Stimulated activated CD8-positive, alpha-beta memory T cell treated with anti-CD3 and anti-CD28 coated beads, Interleukin-12 subunit alpha, Interleukin-12 subunit beta, amount 100 ng/mL, for 4 hours (primary cell): ENCODE measurements at regions not wholly inside any gene's neighbourhood (a gene's known extent, or its start where the extent isn't known, plus 50 kb on each side); places are given as distances from the start of the nearest gene placed in this dataset.

Source experiments
- DNase-seq: peaks from one replicate; pipeline ENCODE4 v3.0.0-alpha.2; 2020; ENCODE audit warnings: low read depth

DNA sequence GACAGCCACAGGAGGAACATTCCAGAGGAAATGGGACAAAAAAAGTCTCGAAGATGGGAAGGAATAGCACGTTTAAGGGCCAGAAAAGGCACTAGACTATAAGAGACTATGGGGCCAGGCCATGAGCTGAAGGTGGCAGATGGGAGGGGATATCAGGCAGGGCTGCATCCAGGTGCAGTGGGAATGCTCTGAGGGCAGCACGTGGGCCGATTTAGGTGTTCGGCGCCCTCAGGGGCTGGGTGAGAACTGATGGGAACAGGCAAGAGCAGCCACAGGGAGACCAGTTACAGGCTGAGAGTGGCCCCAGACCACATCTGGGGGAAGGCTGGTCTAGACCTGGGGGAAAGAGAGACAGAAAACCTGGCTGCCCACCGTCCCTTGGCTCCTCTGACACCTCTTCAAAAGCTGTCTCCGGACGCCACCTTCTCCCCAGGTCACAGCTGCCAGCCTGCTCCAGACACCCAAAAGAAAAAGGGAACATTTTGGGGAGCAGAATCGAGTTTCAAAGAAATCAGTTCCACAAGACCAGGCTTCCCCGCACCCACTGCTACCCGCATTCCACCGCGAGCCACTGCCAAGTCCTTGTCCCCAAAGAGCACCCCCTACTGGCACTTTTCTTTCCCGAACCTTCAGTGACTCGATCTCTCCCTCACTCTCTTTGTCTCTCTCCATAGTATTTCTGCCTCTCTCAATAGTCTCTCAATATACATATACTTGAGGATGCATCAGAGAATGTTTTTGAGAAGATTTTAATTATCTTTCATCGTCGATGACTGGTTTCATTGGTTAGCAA lies 190.1 kb upstream of the AGAP1 start:
- no peak for DNase-seq

DNA sequence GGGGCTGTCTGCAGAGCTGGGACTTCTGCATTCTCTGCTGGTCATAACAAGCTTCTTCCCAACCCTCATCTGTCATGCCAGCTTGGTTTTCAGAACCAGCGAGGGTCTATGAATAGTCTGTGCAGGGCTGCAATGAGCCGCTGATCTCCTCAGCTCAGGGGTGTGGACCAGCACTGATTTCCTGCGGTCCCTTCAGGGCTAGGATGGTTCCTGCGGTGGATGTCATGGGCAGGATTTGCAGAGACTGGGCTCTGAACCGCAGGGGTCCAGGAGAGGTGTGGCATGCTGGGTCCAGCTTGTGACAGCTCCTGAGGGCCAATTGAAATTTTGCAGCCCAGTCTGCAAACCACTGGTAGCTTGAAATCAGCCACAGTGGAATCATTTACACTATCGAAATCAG lies 188.2 kb upstream of the AGAP1 start:
- DNase-seq, result no peak

DNA sequence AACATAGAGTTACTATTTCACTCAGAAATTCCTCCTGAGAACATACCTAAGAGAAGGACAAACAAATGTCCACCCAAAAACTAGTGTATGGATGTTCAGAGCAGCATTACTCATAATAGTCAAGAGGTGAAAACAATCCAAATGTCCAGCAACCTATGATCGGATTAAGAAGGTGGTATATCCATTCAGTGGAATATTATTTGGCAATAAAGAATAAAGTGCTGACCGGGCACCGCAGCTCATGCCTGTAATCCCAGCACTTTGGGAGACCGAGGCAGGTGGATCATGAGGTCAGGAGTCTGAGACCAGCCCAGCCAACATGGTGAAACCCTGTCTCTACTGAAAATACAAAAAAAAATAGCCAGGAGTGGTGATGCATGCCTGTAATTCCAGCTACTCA lies 182.8 kb upstream of the AGAP1 start:
- DNase-seq, result no peak

DNA sequence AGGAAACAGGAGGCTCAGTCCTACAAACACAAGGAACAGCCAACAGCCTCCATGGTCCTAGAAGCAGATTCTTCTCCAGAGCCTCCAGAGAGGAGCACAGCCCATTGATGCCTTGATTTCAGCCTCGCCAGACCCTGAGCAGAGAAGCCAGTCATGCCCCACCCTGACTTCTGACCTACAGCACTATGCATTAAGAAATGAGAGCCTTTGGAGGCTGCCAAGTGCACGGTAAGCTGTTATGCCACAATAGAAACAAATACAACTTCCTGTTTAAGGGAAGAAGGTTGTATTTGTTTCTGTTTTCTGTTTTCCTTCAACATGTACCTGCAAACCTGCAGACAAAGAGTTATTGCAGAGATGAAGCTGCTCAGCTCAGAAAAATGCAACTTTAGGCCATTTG lies 181.3 kb upstream of the AGAP1 start:
- DNase-seq, result no peak

DNA sequence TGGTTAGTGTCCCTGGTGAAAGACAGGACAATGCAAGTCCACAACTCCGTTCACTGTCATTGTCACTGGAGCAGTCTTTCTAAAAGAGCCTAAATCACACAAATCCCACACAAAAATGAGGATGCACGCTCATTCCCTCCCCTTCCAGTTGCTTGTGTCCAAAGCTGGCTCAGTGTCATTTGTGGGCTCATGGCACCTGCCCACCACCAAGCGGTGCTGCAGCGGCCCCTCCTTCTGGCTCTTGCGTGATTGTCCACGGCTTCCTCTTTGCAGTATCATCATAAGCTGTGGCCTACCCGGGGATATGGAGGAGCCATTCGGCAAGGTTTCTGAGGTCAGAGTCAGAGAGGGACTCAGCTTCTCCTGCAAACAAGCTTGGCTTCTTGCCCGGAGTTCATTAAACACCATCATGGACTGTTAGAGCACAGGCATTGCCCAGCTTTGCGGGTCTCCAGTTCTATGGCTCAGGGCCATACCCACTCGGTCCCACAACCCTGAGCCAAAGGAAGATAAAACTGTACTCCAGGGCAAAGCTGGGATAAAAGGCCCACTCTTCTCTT lies 179.4 kb upstream of the AGAP1 start:
- no peak for DNase-seq

DNA sequence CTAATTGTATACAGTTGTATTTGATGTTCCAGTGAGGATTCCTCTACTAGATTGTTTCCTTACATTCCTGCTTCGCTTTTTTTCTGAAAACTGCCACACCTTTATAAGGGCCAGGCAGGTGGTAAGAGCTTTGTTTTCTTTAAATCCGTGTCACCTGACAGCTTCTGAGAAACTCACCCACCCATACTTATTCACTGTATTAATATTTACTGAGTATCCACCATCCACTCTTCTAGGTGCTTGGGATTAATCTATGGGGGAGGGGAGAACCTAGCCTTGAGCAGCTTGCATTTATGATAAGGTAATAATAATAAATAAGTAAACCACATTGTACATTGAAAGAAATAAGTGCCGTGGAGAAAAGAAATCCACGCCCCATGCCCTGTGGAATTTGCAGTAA lies 174.7 kb upstream of the AGAP1 start:
- DNase-seq, result no peak

DNA sequence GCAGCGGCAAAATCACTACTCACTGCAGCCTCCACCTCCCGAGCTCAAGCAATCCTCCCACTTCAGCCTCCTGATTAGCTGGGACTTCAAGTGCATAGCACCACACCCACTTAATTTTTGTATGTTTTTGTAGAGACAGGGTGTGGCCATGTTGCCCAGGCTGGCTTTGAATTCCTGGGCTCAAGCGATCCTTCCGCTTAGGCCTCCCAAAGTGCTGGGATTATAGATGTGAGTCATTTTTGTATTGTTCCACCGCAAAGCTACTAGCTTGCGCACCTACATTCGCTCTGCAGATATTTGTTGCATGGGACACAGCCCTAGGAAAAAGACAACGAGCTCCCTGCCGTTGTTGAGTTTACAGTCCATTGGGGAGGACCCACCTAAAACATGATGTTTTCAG lies 173.5 kb upstream of the AGAP1 start:
- no peak for DNase-seq

DNA sequence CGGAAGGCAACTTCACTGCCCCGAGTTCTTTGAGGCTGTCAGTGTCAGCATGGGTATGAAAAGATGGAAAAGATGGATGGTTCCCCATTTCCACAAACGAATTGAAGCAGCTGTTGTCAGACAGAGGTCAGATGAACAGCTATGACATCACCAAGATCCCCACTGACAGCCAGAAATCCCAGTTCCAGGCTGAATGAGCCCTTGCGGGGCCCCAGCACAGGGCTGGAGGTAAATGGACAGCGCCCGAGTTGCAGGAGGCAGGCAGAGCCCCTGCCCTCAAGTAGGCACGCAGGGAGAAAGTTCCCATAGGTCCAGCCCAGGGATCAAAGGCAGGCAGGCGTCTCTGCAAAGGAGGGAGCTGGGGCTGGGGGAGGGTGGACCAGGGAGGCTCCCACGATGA lies 169.5 kb upstream of the AGAP1 start:
- no peak for DNase-seq

DNA sequence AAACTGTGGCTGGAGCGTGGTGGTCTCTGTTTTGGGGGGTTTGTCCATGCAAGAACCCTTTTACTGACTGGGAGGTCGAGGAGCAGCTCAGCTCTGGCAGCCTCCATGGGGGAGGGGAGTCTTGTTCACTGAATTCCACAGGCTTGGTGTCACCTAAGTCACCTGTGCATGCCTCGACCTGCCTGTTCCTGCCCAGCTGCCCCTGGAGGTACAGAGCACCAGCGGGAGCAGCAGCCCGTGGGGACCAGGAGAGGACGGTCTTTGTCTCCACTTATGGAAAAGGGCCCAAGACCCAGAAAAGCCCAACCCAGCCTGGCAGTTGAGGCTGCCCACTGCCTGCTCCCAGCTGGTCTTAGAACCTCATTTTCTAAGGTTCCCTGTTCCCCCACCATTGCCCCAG lies 168.7 kb upstream of the AGAP1 start:
- DNase-seq, result no peak

DNA sequence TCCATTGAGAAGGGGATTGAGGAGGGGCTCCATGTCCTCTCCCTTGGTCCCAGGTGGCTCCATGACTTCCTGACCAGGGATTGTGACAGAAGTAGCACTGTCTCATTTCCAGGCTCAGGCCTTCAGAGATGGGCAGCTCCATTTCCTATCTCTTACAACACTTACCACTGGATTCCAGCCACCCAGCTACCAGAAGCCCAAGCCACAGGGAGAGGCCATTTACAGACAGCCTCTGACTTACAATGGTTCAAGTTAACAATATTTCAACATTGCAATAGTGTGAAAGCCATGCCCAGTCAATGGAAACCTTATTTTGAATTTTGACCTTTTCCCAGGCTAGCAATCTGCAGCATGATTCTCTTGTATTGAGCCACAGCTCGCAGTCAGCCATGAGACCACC lies 164.9 kb upstream of the AGAP1 start:
- DNase-seq, result no peak

DNA sequence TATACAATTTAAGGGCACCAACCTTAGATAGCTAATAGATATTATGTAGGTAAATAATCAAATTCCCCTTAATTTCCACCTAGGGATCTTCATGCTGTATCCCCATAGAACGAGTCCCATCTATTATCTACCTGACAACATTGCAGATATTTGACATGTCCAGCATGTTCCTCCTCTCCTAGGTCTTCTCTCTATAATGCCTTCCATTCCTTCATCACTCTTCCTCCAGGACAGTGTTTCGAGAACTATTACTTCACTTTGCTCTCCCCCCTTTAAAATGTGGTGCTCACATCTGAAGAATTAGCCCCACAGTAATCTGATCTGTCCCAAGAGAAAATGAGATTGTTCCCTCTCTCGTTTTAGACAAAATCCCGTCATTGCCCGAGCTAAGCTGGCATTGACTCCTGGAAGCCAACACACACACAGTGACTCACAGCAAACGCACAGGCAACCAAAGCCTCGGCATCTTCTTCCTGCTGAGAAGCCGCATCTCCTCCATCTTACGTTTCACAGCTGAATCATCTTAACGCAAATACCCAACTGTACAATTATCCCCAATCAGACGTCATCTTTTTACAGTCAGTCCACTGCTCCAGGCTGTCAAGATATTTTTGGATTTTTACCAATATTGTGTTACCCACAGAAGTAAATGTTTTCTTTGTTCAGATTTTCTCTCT lies 162.9 kb upstream of the AGAP1 start:
- DNase-seq, result no peak

DNA sequence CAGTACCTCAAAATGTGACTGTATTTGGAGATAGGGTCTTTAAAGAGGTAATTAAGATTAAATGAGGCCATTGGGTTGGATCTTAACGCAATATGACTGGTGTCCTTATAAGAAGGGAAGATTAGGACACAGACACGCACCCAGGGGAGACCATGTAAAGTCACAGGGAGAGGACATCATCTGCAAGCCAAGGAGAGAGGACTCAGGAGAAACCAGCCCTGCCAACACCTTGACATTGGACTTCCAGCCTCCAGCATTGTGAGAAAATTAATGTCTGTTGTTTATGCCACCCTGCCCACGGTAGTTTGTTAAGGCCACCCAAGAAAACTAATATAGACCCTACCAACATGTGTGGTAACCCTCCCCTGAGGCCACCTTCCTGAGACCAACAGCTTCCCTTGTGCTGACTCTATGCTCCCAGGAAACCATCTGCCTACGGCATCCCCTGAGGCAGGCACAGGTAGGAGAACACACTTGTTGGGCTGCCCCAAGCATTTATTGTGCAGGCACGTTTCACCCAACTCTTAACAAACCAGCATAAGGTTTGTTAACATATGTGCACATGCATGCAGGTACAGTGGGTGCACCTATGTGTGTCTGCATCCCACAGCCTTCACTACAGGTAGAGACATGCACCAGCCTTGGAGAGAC lies 161.5 kb upstream of the AGAP1 start:
- no peak for DNase-seq

DNA sequence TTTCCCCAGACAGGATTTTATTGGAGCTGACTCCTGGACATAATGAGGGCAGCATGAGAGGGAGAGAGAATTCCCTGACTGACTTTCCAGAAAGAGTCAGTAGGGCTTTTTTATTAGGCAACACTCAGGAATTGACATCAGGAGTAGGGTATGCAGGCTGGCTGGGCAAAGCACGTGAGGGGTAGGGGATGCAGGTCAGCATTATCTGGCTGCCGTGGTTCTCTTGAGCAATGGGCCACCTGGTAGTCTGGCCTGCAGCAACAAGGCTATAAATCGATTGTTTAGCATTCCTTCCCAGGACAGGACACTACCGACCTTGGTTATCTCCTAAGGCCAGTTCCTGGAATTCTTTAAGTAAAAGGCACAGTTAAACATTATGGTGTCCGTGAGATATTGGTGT lies 160.8 kb upstream of the AGAP1 start:
- DNase-seq, result no peak

DNA sequence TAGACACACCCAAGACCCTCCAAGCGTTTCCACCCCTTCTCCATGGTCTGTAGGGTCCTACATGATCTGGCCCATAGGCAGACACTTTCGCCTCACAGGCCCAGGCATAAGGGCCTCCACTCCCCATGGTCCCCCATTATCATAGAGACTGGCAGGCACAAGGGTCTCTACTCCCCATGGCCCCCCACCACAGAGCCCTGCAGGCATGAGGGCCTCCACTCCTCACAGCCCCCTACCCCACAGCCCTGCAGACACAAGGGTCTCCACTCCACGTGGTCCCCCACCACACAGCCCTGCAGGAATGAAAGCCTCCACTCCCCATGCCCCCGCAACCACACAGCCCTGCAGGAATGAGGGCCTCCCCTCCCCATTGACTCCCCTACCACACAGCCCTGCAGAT lies 159.7 kb upstream of the AGAP1 start:
- no peak for DNase-seq

DNA sequence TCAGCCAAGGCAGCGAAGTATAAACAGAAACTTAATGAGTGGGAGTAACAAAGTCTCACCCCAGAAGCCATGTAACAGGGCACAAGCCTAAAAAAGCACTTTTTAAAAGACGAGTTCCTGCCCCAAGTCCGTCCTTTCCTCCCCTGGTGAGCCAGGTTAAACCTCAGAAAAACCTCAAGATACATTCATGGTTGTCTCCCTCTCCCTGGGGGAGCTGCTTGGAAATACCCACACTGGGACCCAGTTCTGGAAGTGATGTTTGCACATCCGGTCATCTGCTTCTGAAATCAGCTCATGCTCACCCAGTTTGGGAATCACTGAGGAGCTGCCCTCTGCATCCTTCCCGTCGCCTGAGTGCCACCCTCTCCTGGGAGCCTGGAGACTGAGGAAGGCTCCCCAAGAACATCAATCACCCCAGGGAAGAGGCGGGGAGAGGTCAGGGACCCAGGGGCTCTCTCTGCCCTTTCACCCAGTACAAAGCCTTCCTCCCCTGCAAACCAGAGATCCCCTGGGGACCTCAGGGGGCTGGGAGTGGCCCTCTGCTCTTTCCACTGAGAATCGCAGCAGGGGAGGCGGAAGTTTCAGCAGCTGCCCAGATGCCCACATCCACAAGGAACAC lies 150.6 kb upstream of the AGAP1 start:
- no peak for DNase-seq

DNA sequence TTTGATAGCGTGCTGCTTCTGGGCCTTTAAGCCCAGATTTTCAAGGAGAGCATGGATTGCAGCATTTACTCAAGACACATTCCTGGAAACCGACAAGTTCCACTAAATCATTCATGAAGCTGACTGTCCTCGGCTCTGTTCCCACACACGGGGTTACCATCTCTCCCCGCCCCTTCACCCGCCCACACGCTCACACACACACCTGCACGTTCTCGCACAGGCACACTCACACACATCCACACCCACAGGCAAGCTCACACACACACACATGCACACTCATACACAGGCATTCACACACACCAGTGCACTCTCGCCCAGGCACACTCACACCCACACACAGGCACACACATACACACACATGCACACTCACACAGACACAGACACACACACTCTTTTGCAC lies 150.0 kb upstream of the AGAP1 start:
- no peak for DNase-seq

DNA sequence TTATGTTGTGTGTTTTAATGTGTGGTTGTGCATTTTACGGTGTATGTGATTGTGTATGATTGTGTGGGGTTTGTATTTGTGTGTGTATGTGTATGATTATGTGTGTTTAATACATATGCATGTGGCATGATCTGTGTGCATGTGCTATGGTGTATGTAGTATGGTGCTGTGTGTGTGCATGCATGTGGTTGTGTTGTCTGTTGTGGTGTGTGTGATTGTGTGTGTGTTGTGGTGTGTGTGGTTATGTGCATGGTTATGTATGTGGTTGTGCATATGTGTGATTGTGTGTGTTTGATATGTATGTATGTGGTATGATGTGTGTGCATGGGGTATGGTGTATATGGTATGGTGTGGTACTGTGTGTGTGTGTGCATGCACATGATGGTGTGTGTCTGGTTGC lies 148.1 kb upstream of the AGAP1 start:
- DNase-seq, result no peak

DNA sequence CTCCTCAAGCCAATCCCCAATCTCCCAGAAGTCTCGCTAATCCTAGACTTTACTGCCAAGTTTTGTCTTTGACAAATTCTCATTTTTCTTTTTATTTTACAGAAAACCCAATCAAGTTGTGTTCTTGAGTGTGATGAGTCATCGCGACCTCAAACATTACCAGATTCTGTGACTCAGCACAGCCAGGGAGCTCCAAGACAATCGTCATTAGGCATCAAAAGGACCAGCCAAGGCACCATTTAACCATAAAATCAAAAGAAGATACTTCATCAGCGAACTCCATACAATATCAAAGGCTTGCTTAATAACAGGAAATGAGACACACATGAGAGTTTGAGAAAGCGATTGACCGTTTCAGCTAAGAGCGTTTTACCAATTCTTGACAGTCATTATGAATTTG lies 146.2 kb upstream of the AGAP1 start:
- no peak for DNase-seq

DNA sequence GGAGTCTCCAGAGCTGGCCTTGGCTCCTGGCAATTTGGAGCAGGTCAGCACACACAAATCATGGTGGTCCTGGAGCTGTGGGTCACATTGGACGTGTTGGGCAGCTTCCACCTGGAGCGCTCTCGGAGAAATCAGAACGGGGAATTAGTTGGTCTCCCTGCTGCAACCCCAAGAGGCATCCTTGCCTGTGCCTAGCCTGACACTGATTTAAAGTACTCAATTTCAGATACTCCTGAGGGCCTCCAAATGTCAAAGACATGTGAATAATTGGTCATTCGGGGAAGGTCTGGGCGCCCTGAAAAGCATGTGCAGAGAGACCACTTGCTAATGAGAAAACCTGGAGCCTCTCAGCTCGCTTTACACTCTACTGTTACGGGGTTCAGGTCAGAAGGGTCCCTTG lies 145.5 kb upstream of the AGAP1 start:
- DNase-seq, result no peak

DNA sequence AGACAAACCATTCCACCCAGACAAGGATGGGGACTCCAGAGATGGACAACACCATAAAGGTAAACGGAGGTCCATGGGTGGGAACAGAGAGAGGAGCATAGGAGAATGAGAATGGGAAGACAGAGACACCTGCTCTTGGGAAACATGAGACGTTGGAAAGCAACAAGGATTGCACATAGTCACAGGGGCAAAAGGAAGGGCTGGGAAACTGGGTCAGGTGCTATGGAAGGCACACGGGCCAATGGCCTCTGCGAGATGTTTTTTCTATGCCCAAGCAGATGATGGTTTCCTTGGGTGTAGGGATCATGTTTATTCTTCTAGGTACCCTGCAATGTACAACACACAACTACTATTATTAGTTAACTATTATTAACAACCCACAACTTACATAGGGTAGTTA lies 143.6 kb upstream of the AGAP1 start:
- DNase-seq, result no peak

DNA sequence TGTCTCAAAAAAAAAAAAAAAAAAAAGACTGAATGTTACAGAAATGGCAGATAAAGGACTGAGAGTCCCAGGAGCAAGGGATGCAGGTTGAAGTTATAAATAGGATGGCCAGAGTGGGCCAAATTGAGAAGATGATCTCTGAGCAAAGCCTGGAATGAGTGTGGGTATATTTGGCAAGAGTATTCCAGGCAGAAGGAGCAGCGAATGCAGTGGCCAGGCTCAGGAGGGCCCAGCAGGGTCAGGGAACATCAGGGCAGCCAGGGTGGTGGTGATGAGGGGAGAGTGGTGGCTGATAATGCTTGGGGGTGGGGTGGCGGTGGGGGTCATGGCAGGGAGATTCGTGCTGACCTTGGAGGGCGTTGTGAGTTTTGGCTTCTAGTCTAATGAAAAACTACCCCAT lies 141.3 kb upstream of the AGAP1 start:
- no peak for DNase-seq

DNA sequence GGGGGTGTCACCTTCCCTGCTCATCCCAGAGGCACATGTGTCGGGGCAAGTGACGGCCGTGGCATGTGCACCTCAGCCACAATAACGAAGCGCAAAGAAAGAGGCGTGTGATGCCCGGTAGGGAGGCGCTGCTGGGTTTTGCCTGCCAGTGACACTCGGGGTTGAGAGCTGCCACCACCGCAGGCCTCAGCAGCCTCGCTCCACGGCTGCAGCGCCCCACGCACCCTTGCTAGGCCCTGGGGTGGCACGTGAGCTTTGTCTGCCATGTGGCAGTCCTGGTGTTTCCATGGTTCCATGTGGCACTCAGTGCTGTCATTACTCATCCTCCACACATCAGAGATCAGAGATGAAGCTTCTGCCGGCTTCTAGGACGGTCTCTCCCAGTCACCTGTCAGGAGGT lies 136.0 kb upstream of the AGAP1 start:
- no peak for DNase-seq

DNA sequence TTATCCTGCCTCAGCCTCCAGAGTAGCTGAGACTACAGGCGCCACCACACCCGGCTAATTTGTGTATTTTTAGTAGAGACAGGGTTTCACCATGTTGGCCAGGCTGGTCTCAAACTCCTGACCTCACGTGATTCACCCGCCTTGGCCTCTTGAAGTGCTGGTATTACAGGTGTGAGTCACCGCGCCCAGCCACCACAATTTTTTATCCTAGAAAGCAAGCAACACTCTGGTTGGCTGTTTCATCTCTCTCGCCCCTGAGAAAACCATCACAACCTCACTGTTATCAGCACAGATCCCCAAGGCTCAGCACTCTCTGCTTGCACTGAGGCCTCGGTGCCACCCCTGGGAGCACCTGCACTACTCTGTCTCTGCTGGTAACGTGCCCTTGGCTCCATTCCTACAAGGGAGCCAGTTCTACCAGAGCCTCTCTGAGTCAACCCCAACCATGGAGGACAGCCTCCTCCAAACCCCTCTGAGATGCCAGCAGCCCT lies 134.8 kb upstream of the AGAP1 start:
- DNase-seq, result no peak
